Mononuclear cell (primary cell): ENCODE measurements at regions not wholly inside any gene's neighbourhood (a gene's known extent, or its start where the extent isn't known, plus 50 kb on each side); places are given as distances from the start of the nearest gene placed in this dataset.
"Not testable (repeated sequence)": the region's sequence is repeated elsewhere in the genome, so short reads cannot be mapped to it uniquely, and the experiment has no call there.

ENCODE experiments used
- H3K27me3 ChIP-seq: 2 replicates; pipeline ENCODE4 v1.6.0; 2011; ENCODE audit warnings: low read length, control low read depth; ENCODE audit not compliant: insufficient read depth
- H3K4me1 ChIP-seq: 2 replicates; pipeline ENCODE4 v1.5.1; 2011; ENCODE audit warnings: mild to moderate bottlenecking, low read length, control low read depth; ENCODE audit not compliant: insufficient read depth
- H3K4me3 ChIP-seq: 2 replicates; pipeline ENCODE4 v1.5.1; 2011; ENCODE audit warnings: mild to moderate bottlenecking, low read length, moderate library complexity
- H3K9me3 ChIP-seq: 2 replicates; pipeline ENCODE4 v1.5.1; 2011; ENCODE audit warnings: low read depth, mild to moderate bottlenecking, control low read depth, low read length

GRCh38 chrX:7515681-7516413, 327.1 kb upstream of the VCX start:
- H3K4me1 ChIP-seq, result no peaks in the 10 kb centered on the region
- H3K4me3 ChIP-seq, result no peak overlapping the region
- H3K9me3 ChIP-seq, result no peaks in the 10 kb centered on the region
- H3K27me3 ChIP-seq, result no peaks in the 10 kb centered on the region

- no peaks in the 10 kb centered on the region for H3K4me1 ChIP-seq
Measured at GRCh38 chrX:7514871-7515599, 327.9 kb upstream of the VCX start.

GRCh38 chrX:7512845-7513244, 330.1 kb upstream of the VCX start:
- H3K4me1 ChIP-seq, result no peaks in the 10 kb centered on the region
- H3K27me3 ChIP-seq, result no peaks in the 10 kb centered on the region
- no peaks in the 10 kb centered on the region for H3K9me3 ChIP-seq
- H3K4me3 ChIP-seq, result no peak overlapping the region

More at GRCh38 chrX:7514871-7515599, 327.9 kb upstream of the VCX start:
- Histone ChIP-seq H3K4me3 (no peak overlapping the region), H3K9me3 (no peaks in the 10 kb centered on the region), H3K27me3 (no peaks in the 10 kb centered on the region)

- H3K9me3 ChIP-seq, result no peaks in the 10 kb centered on the region
- no peak overlapping the region for H3K4me3 ChIP-seq
- no peaks in the 10 kb centered on the region for H3K27me3 ChIP-seq
- no peaks in the 10 kb centered on the region for H3K4me1 ChIP-seq
Measured at GRCh38 chrX:7503251-7503650, 339.7 kb upstream of the VCX start.

- no peaks in the 10 kb centered on the region for H3K9me3 ChIP-seq
- no peaks in the 10 kb centered on the region for H3K27me3 ChIP-seq
- no peaks in the 10 kb centered on the region for H3K4me1 ChIP-seq
- no peak overlapping the region for H3K4me3 ChIP-seq
Measured at GRCh38 chrX:7500386-7500785, 342.6 kb upstream of the VCX start.

- H3K4me1 ChIP-seq, result no peaks in the 10 kb centered on the region
- no peak overlapping the region for H3K4me3 ChIP-seq
- H3K9me3 ChIP-seq, result no peaks in the 10 kb centered on the region
- no peaks in the 10 kb centered on the region for H3K27me3 ChIP-seq
Measured at GRCh38 chrX:7486505-7486904, 338.6 kb upstream of the PUDP start.

GRCh38 chrX:7485061-7485460, 337.1 kb upstream of the PUDP start:
- H3K4me1 ChIP-seq, result no peaks in the 10 kb centered on the region
- no peak overlapping the region for H3K4me3 ChIP-seq
- no peaks in the 10 kb centered on the region for H3K27me3 ChIP-seq
- H3K9me3 ChIP-seq, result no peaks in the 10 kb centered on the region

GRCh38 chrX:7480721-7481120, 332.8 kb upstream of the PUDP start:
- Histone ChIP-seq H3K4me3 (no peak overlapping the region), H3K4me1 (no peaks in the 10 kb centered on the region), H3K9me3 (no peaks in the 10 kb centered on the region), H3K27me3 (no peaks in the 10 kb centered on the region)

- Histone ChIP-seq H3K4me3 (no peak overlapping the region), H3K9me3 (no peaks in the 10 kb centered on the region), H3K27me3 (no peaks in the 10 kb centered on the region), H3K4me1 (no peaks in the 10 kb centered on the region)
Measured at GRCh38 chrX:7462110-7462509, 314.2 kb upstream of the PUDP start.

GRCh38 chrX:7461051-7461450, 313.1 kb upstream of the PUDP start:
- H3K9me3 ChIP-seq, H3K4me1 ChIP-seq, H3K27me3 ChIP-seq, H3K4me3 ChIP-seq: not testable (repeated sequence)

GRCh38 chrX:7447801-7448499, 300.0 kb upstream of the PUDP start:
- Histone ChIP-seq H3K9me3 (no peaks in the 10 kb centered on the region), H3K4me3 (no peak overlapping the region), H3K4me1 (no peaks in the 10 kb centered on the region), H3K27me3 (no peaks in the 10 kb centered on the region)

- H3K4me3 ChIP-seq, result no peak overlapping the region
- no peaks in the 10 kb centered on the region for H3K4me1 ChIP-seq
- H3K9me3 ChIP-seq, result no peaks in the 10 kb centered on the region
- no peaks in the 10 kb centered on the region for H3K27me3 ChIP-seq
Measured at GRCh38 chrX:7446815-7447214, 298.9 kb upstream of the PUDP start.

GRCh38 chrX:7444967-7445366, 297.0 kb upstream of the PUDP start:
- H3K4me3 ChIP-seq, result no peak overlapping the region
- no peaks in the 10 kb centered on the region for H3K27me3 ChIP-seq
- H3K9me3 ChIP-seq, result no peaks in the 10 kb centered on the region
- no peaks in the 10 kb centered on the region for H3K4me1 ChIP-seq

GRCh38 chrX:7441586-7441985, 293.6 kb upstream of the PUDP start:
- H3K27me3 ChIP-seq, result no peaks in the 10 kb centered on the region
- no peak overlapping the region for H3K4me3 ChIP-seq
- H3K9me3 ChIP-seq, result no peaks in the 10 kb centered on the region
- H3K4me1 ChIP-seq, result no peaks in the 10 kb centered on the region

- no peaks in the 10 kb centered on the region for H3K9me3 ChIP-seq
- no peak overlapping the region for H3K4me3 ChIP-seq
- H3K4me1 ChIP-seq, result no peaks in the 10 kb centered on the region
- no peaks in the 10 kb centered on the region for H3K27me3 ChIP-seq
Measured at GRCh38 chrX:7435822-7436221, 287.9 kb upstream of the PUDP start.
